Neuronal stem cell (in vitro differentiated cells): ENCODE measurements at regions not wholly inside any gene's neighbourhood (a gene's known extent, or its start where the extent isn't known, plus 50 kb on each side); places are given as distances from the start of the nearest gene placed in this dataset.
A peak's percentile ranks its signal among the peaks of the same experiment; 100 is the strongest.

Experiments
- DNase-seq: peaks from one replicate; pipeline ENCODE4 v3.0.0-alpha.2; 2013; ENCODE audit warnings: low spot score
- H2AFZ ChIP-seq: one replicate; pipeline ENCODE4 v1.6.1; 2013; ENCODE audit warnings: mild to moderate bottlenecking, low read length, inconsistent platforms
- H2AK5ac ChIP-seq: 2 replicates; pipeline ENCODE4 v1.6.1; 2013; ENCODE audit warnings: low read depth, mild to moderate bottlenecking, inconsistent platforms, low read length, moderate library complexity, mixed read lengths
- H2BK120ac ChIP-seq: 2 replicates; pipeline ENCODE4 v1.6.1; 2013; ENCODE audit warnings: low read depth, mild to moderate bottlenecking, inconsistent platforms, low read length, moderate library complexity, mixed read lengths
- H2BK12ac ChIP-seq: one replicate; pipeline ENCODE4 v1.6.1; 2013; ENCODE audit warnings: low read length, inconsistent platforms
- H2BK15ac ChIP-seq: 2 replicates; pipeline ENCODE4 v1.6.1; 2013; ENCODE audit warnings: mild to moderate bottlenecking, low read length, inconsistent platforms, mixed read lengths
- H2BK5ac ChIP-seq: one replicate; pipeline ENCODE4 v1.6.1; 2013; ENCODE audit warnings: inconsistent platforms, mild to moderate bottlenecking, low read length, moderate library complexity
- H3K14ac ChIP-seq: one replicate; pipeline ENCODE4 v1.6.1; 2013; ENCODE audit warnings: low read length, inconsistent platforms
- H3K18ac ChIP-seq: 2 replicates; pipeline ENCODE4 v1.6.1; 2013; ENCODE audit warnings: low read length, inconsistent platforms
- H3K23ac ChIP-seq: 2 replicates; pipeline ENCODE4 v1.6.1; 2013; ENCODE audit warnings: low read depth, mild to moderate bottlenecking, mixed read lengths, low read length, inconsistent platforms; ENCODE audit not compliant: poor library complexity
- H3K27ac ChIP-seq: replicated peaks from 3 replicates; pipeline ENCODE4 v1.5.1; 2013; ENCODE audit warnings: low read length, inconsistent platforms
- H3K27me3 ChIP-seq, 3 experiments: 2 replicates each; pipeline ENCODE4 v1.6.1; 2013; ENCODE audit warnings: low read length in 3 of 3, mild to moderate bottlenecking in 2 of 3, inconsistent platforms in 1 of 3, low read depth in 1 of 3, mixed read lengths in 1 of 3, moderate library complexity in 1 of 3; ENCODE audit not compliant: control insufficient read depth in 3 of 3, insufficient read depth in 3 of 3
- H3K36me3 ChIP-seq, 2 donors: replicated peaks in 1 of 2; 2 replicates each; pipeline ENCODE4 v1.6.1; 2013; ENCODE audit warnings: low read length in 2 of 2; ENCODE audit not compliant: control insufficient read depth in 2 of 2, insufficient read depth in 2 of 2
- H3K4ac ChIP-seq: 2 replicates; pipeline ENCODE4 v1.6.1; 2013; ENCODE audit warnings: inconsistent platforms, mild to moderate bottlenecking, low read length, moderate library complexity
- H3K4me1 ChIP-seq, 2 donors: 1 replicate in 1 of 2; 2 replicates in 1 of 2; pipeline ENCODE4 v1.6.1; 2013; ENCODE audit warnings: low read length in 2 of 2, low read depth in 1 of 2; ENCODE audit not compliant: control insufficient read depth in 2 of 2, insufficient read depth in 1 of 2
- H3K4me2 ChIP-seq: one replicate; pipeline ENCODE4 v1.6.1; 2013; ENCODE audit warnings: mild to moderate bottlenecking, low read length, inconsistent platforms; ENCODE audit not compliant: insufficient read depth, poor library complexity, severe bottlenecking
- H3K4me3 ChIP-seq, 2 donors: 2 replicates each; pipeline ENCODE4 v1.5.1; 2013; ENCODE audit warnings: low read length in 2 of 2, mild to moderate bottlenecking in 2 of 2, inconsistent platforms in 1 of 2, moderate library complexity in 1 of 2
- H3K79me1 ChIP-seq: one replicate; pipeline ENCODE4 v1.6.1; 2013; ENCODE audit warnings: low read depth, mild to moderate bottlenecking, inconsistent platforms, low read length, moderate library complexity
- H3K9ac ChIP-seq: one replicate; pipeline ENCODE4 v1.6.1; 2013; ENCODE audit warnings: mild to moderate bottlenecking, low read depth, low read length, inconsistent platforms; ENCODE audit not compliant: poor library complexity
- H3K9me3 ChIP-seq, 2 donors: replicated peaks in 1 of 2; 2 replicates each; pipeline versions ENCODE3 to v1.6.1; 2013; ENCODE audit warnings: low read length in 2 of 2, mild to moderate bottlenecking in 2 of 2, inconsistent platforms in 1 of 2, low read depth in 1 of 2, mixed read lengths in 1 of 2, moderate library complexity in 1 of 2; ENCODE audit not compliant: control insufficient read depth in 2 of 2, insufficient read depth in 1 of 2
- H4K8ac ChIP-seq: one replicate; pipeline ENCODE4 v1.6.1; 2013; ENCODE audit warnings: low read depth, mild to moderate bottlenecking, inconsistent platforms, low read length, moderate library complexity
- H4K91ac ChIP-seq: one replicate; pipeline ENCODE4 v1.6.1; 2013; ENCODE audit warnings: low read length, low read depth, mild to moderate bottlenecking, inconsistent platforms; ENCODE audit not compliant: poor library complexity
- WGBS, 2 donors: extraction: QIAGEN DNeasy Blood & Tissue Kit; methylation state at CpG; one replicate each; pipeline ENCODE4 v1.1.7; 2013; ENCODE audit warnings: missing lambda C conversion rate in 2 of 2, mixed read lengths in 1 of 2; ENCODE audit not compliant: insufficient read length in 2 of 2, insufficient replicate concordance in 1 of 2; ENCODE audit errors: extremely low coverage in 2 of 2; 5-methylcytosine and 5-hydroxymethylcytosine counted together

- Histone ChIP-seq H3K4me1 (no peaks in the 10 kb centered on the region), H3K4me3 (no peak overlapping the region), H2BK5ac (no peak overlapping the region), H3K4ac (no peak overlapping the region), H3K14ac (no peak overlapping the region), H3K18ac (no peak overlapping the region), H3K4me2 (no peak overlapping the region), H2AFZ (no peak overlapping the region), H4K91ac (no peak overlapping the region), H3K79me1 (no peaks in the 10 kb centered on the region), H4K8ac (no peak overlapping the region), H3K9me3 (no peaks in the 10 kb centered on the region), H2BK15ac (no peak overlapping the region), H2BK120ac (no peak overlapping the region), H3K9ac (no peak overlapping the region), H3K27me3 (no peaks in the 10 kb centered on the region), H3K36me3 (no peaks in the 10 kb centered on the region), H3K23ac (no peak overlapping the region), H2AK5ac (no peak overlapping the region), H3K27ac (no peak overlapping the region), H2BK12ac (no peak overlapping the region)
- no peak for DNase-seq
- WGBS, 2 donors: no CpG with 5 or more reads among the region's 3 CpGs
Observed at GRCh38 chr1:195373856-195374255, 1234.4 kb downstream of the KCNT2 start.

- no peaks in the 10 kb centered on the region for H3K27me3 ChIP-seq
- no peak overlapping the region for H4K8ac ChIP-seq
- H2BK15ac ChIP-seq: no peak overlapping the region
- H3K9me3 ChIP-seq: no peaks in the 10 kb centered on the region
- H3K36me3 ChIP-seq: no peaks in the 10 kb centered on the region
- H3K9ac ChIP-seq: no peak overlapping the region
- no peak overlapping the region for H2BK5ac ChIP-seq
- H3K18ac ChIP-seq: no peak overlapping the region
- no peak overlapping the region for H2AK5ac ChIP-seq
- no peak overlapping the region for H3K23ac ChIP-seq
- peak; percentile 3 for DNase-seq
- no peak overlapping the region for H4K91ac ChIP-seq
- no peak overlapping the region for H2BK120ac ChIP-seq
- H2BK12ac ChIP-seq: no peak overlapping the region
- no peak overlapping the region for H3K4me3 ChIP-seq
- no peak overlapping the region for H2AFZ ChIP-seq
- no peaks in the 10 kb centered on the region for H3K4me1 ChIP-seq
- H3K14ac ChIP-seq: no peak overlapping the region
- no peak overlapping the region for H3K4me2 ChIP-seq
- H3K4ac ChIP-seq: no peak overlapping the region
- no peak overlapping the region for H3K27ac ChIP-seq
- no peaks in the 10 kb centered on the region for H3K79me1 ChIP-seq
- WGBS, 2 donors: no CpG with 5 or more reads among the region's 8 CpGs
Observed at GRCh38 chr1:195345149-195345548, 1263.1 kb downstream of the KCNT2 start.

GRCh38 chr1:195337646-195338045, 1270.6 kb downstream of the KCNT2 start:
- Histone ChIP-seq H3K9ac (no peak overlapping the region), H3K4me1 (peaks cover 0 to 10% of the 10 kb centered on the region in 2 donors), H3K9me3 (no peaks in the 10 kb centered on the region)

GRCh38 chr1:195336812-195337211, 1271.4 kb downstream of the KCNT2 start:
- Histone ChIP-seq H3K36me3 (no peaks in the 10 kb centered on the region), H3K27ac (no peak overlapping the region), H3K4ac (no peak overlapping the region), H2BK15ac (no peak overlapping the region), H3K4me3 (no peak overlapping the region), H4K91ac (no peak overlapping the region), H3K9me3 (no peaks in the 10 kb centered on the region), H3K27me3 (no peaks in the 10 kb centered on the region), H3K18ac (no peak overlapping the region), H4K8ac (no peak overlapping the region), H3K79me1 (no peaks in the 10 kb centered on the region), H2BK5ac (no peak overlapping the region), H3K9ac (no peak overlapping the region), H3K4me1 (peaks cover 0 to 10% of the 10 kb centered on the region in 2 donors), H2BK12ac (no peak overlapping the region), H3K23ac (no peak overlapping the region), H2AK5ac (no peak overlapping the region), H3K14ac (no peak overlapping the region), H3K4me2 (no peak overlapping the region), H2AFZ (peak overlapping the region; percentile 83), H2BK120ac (no peak overlapping the region)
- DNase-seq: no peak
- no CpG with 5 or more reads among the region's 1 CpG for WGBS, 2 donors

More at GRCh38 chr1:195337646-195338045, 1270.6 kb downstream of the KCNT2 start:
- no peak overlapping the region for H4K8ac ChIP-seq
- no peak overlapping the region for H3K4me2 ChIP-seq
- no peak overlapping the region for H2AK5ac ChIP-seq
- H3K27ac ChIP-seq: no peak overlapping the region
- H2BK5ac ChIP-seq: no peak overlapping the region
- no peaks in the 10 kb centered on the region for H3K27me3 ChIP-seq
- no peak overlapping the region for H2BK15ac ChIP-seq
- H3K4ac ChIP-seq: no peak overlapping the region
- DNase-seq: no peak
- no peak overlapping the region for H3K4me3 ChIP-seq
- no peaks in the 10 kb centered on the region for H3K36me3 ChIP-seq
- no peak overlapping the region for H3K18ac ChIP-seq
- no peak overlapping the region for H2BK120ac ChIP-seq
- no peak overlapping the region for H2BK12ac ChIP-seq
- no peak overlapping the region for H3K23ac ChIP-seq
- no peaks in the 10 kb centered on the region for H3K79me1 ChIP-seq
- H2AFZ ChIP-seq: peak overlapping the region; percentile 83
- no peak overlapping the region for H4K91ac ChIP-seq
- H3K14ac ChIP-seq: no peak overlapping the region
